Heart right ventricle (tissue), 16 donors: ENCODE measurements at regions not wholly inside any gene's neighbourhood (a gene's known extent, or its start where the extent isn't known, plus 50 kb on each side); places are given as distances from the start of the nearest gene placed in this dataset.

Experiments
- ATAC-seq, 8 donors: fragments of 200-7000 bp; cut with Tn5 transposase; one replicate each; pipeline ENCODE4 v1.9.1; 2020; ENCODE audit warnings: mild to moderate bottlenecking in 8 of 8, moderate library complexity in 8 of 8, moderate number of reproducible peaks in 1 of 8
- DNase-seq, 2 donors: peaks; one replicate each; pipeline ENCODE4 v3.0.0-alpha.2; 2020
- H3K27ac ChIP-seq, 10 donors: fragments of 200-600 bp; sonication (generic) in 2 of 10; one replicate each; pipeline versions ENCODE4 v1.5.0 to v1.8.0; 2020 to 2022; ENCODE audit warnings: mild to moderate bottlenecking in 3 of 10
- H3K27me3 ChIP-seq, 7 donors: fragments of 200-600 bp; one replicate each; pipeline ENCODE4 v1.8.0; 2021 to 2022; ENCODE audit warnings: mild to moderate bottlenecking in 2 of 7
- H3K36me3 ChIP-seq, 9 donors: fragments of 200-600 bp; sonication (generic) in 1 of 9; one replicate each; pipeline versions ENCODE4 v1.5.0 to v1.8.0; 2020 to 2022; ENCODE audit warnings: mild to moderate bottlenecking in 2 of 9
- H3K4me1 ChIP-seq, 9 donors: fragments of 200-600 bp; sonication (generic) in 1 of 9; one replicate each; pipeline versions ENCODE4 v1.5.0 to v1.8.0; 2020 to 2022; ENCODE audit warnings: mild to moderate bottlenecking in 4 of 9
- H3K4me3 ChIP-seq, 10 donors: fragments of 200-600 bp; sonication (generic) in 2 of 10; one replicate each; pipeline versions ENCODE4 v1.5.0 to v1.8.0; 2020 to 2022; ENCODE audit warnings: mild to moderate bottlenecking in 7 of 10, moderate library complexity in 2 of 10
- H3K9me3 ChIP-seq, 11 donors: fragments of 200-600 bp in 10 of 11; sonication (generic) in 2 of 11; one replicate each; pipeline versions ENCODE4 v1.5.0 to v1.8.0; 2013 to 2022; ENCODE audit warnings: mild to moderate bottlenecking in 2 of 11, control low read depth in 1 of 11, moderate library complexity in 1 of 11
- CTCF ChIP-seq, 9 donors: fragments of 200-600 bp; sonication (generic) in 2 of 9; IDR thresholded peaks; one replicate each; pipeline versions ENCODE4 v1.5.0 to v1.8.0; 2021 to 2022; ENCODE audit warnings: antibody characterized with exemption in 9 of 9, mild to moderate bottlenecking in 5 of 9, moderate library complexity in 1 of 9
- WGBS, 2 donors: extraction: QIAGEN DNeasy Blood & Tissue Kit; methylation state at CpG; one replicate each; pipeline ENCODE4 v1.1.7; 2013; ENCODE audit warnings: inconsistent platforms in 1 of 2; 5-methylcytosine and 5-hydroxymethylcytosine counted together
- intact Hi-C, 10 donors: fragments of 100-400 bp; cut with DNase I; formaldehyde crosslinking; loops; one replicate each; pipeline versions ENCODE4 v1.11.1 to v1.14.2; 2022
- donor health status: Arrhythmogenic right ventricular cardiomyopathy.
- donor health status: ischemic (EF 13 %, LVEDD 7.1; RV severe dilation, severe dysfunction).
- donor health status: healthy with polysubstance abuse.
- donor health status: DM: no; HTN: yes; CAD: no.
- donor health status: DM: no; HTN: no; CAD: no.
- donor health status: ischemic (EF 25% LVEDD 6.9; RV normal size, moderate dysfunction).
- donor health status: ischemic (EF 25% LVEDD 5.7; RV mildly dilated, moderate dysfunction).
- donor health status: healthy.
- donor health status: DM: yes; HTN: yes; CAD: no.
- donor health status: Ischemic cardiomyopathy.
- donor health status: ischemic (EF 35%, LVEDD 5.7; RV mildly dilated, moderate dysfunction).
- donor health status: nonischemic (EF 11% LVEDD 7.7; RV severe dilation, severe dysfunction).
- donor health status: DM: yes; HTN: yes; CAD: no.
- donor health status: PGD.
- donor health status: ischemic (EF 29% LVEDD 5.4; RV normal size, mild dysfunction).
- donor health status: nonischemic (EF 23%, LVEDD 6.1; RV moderate dilation, normal function).

DNA sequence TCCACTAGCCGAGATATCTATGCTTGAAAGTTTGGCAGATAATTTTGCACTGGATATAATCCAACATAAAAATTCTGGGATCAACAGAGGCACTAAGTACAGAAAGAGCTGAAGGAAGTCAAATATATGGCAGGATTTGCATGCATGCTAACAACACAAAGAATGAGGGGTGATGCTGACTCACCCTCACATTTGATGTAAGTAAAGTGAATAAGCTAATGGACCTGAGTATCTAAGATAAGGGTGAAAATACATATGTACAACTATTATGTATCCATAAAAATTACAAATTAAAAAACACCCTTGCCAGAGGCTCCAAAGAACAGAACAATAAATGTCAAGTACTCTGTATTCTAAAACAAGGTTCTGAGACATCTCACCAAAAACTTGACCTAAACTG, 63.8 kb upstream of the PRDX4 start:
- DNase-seq (no peak), ATAC-seq (no peak)
- Histone ChIP-seq H3K36me3 (no peaks in the 10 kb centered on the region), H3K27me3 (peaks cover 0 to 11% (median 0%) of the 10 kb centered on the region in 7 donors), H3K9me3 (no peaks in the 10 kb centered on the region), H3K27ac (no peak overlapping the region), H3K4me3 (no peak overlapping the region), H3K4me1 (no peaks in the 10 kb centered on the region)
- TF ChIP-seq CTCF (IDR thresholded peaks at IDR 0.05) = no peak
- 50 to 67% methylated on average over 1 of the region's 1 CpG for WGBS, 2 donors
- intact Hi-C loops = no loop called here

DNA sequence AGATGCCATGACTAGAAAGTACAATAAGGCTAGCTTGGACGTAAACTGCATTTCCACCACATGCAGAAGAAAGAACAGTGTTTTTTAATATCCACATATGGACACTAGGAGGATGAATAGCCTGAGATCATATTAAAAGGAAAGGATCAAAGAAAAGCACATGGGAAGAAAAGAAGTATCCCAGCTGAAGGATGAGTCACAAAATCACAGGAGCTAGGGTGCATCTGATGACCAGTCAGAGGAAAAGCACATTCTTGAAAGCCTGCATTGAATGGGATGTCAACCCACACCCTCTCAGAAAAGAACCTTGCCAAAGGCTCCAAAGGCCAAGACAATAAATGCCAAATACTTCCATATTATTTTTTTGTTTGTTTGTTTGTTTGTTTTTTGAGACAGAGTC, 56.8 kb upstream of the PRDX4 start:
- intact Hi-C loops = loop anchor here in 3 of 10 donors (10.0 kb wide), 1 partner anchor 1626 kb away; no protein-coding TSS in a partner anchor
- TF ChIP-seq CTCF (IDR thresholded peaks at IDR 0.05) = no peak
- no peaks in the 10 kb centered on the region for H3K4me1 ChIP-seq
- WGBS, 2 donors = 80 to 81% methylated on average over 1 of the region's 1 CpG
- no peak overlapping the region for H3K27ac ChIP-seq
- no peak for ATAC-seq
- H3K36me3 ChIP-seq = no peaks in the 10 kb centered on the region
- H3K9me3 ChIP-seq = no peaks in the 10 kb centered on the region
- H3K27me3 ChIP-seq = peaks cover 0 to 31% (median 0%) of the 10 kb centered on the region in 7 donors
- no peak overlapping the region for H3K4me3 ChIP-seq
- DNase-seq = no peak

DNA sequence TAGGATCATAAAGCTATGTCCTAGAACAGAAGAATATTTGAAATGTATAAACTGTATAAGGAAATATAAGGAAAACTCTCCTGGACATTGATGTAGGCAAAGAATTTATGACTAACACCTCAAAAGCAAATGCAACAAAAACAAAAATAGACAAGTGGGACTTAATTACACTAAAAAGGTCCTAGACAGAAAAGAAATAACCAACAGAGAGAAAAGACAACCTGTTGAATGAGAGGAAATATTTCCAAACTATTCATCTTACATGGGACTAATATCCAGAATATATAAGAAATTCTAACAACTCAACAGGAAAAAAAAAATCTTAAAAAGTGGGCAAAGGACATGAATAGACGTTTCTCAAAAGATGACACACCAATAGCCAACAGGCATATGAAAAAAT, 54.4 kb upstream of the PRDX4 start:
- ATAC-seq (no peak), DNase-seq (no peak)
- H3K27ac ChIP-seq = no peak overlapping the region
- peaks cover 0 to 35% (median 0%) of the 10 kb centered on the region in 7 donors for H3K27me3 ChIP-seq
- no peaks in the 10 kb centered on the region for H3K4me1 ChIP-seq
- H3K4me3 ChIP-seq = no peak overlapping the region
- intact Hi-C loops = loop anchor here in 3 of 10 donors (10.0 kb wide), 1 partner anchor 1628 kb away; no protein-coding TSS in a partner anchor
- 79 to 81% methylated on average over 1 of the region's 1 CpG for WGBS, 2 donors
- TF ChIP-seq CTCF (IDR thresholded peaks at IDR 0.05) = no peak
- no peaks in the 10 kb centered on the region for H3K36me3 ChIP-seq
- H3K9me3 ChIP-seq = no peaks in the 10 kb centered on the region

GRCh38 chrX:23616361-23616760, 50.9 kb upstream of the PRDX4 start:
- 37 to 41% methylated on average over 5 of the region's 5 CpGs for WGBS, 2 donors
- Histone ChIP-seq H3K36me3 (no peaks in the 10 kb centered on the region), H3K4me1 (no peaks in the 10 kb centered on the region), H3K27me3 (peaks cover 0 to 36% (median 0%) of the 10 kb centered on the region in 7 donors), H3K27ac (no peak overlapping the region), H3K9me3 (no peaks in the 10 kb centered on the region), H3K4me3 (no peak overlapping the region)
- ATAC-seq (no peak), DNase-seq (no peak)
- peak in 8 of 9 donors; percentile 29 to 65 (median 54) for TF ChIP-seq CTCF (IDR thresholded peaks at IDR 0.05)
- intact Hi-C loops = loop anchor here in 3 of 10 donors (10.0 kb wide), 1 partner anchor 1632 kb away; no protein-coding TSS in a partner anchor
